ENCODE measurements at regions not wholly inside any gene's neighbourhood (a gene's known extent, or its start where the extent isn't known, plus 50 kb on each side); places are given as distances from the start of the nearest gene placed in this dataset.

DNA sequence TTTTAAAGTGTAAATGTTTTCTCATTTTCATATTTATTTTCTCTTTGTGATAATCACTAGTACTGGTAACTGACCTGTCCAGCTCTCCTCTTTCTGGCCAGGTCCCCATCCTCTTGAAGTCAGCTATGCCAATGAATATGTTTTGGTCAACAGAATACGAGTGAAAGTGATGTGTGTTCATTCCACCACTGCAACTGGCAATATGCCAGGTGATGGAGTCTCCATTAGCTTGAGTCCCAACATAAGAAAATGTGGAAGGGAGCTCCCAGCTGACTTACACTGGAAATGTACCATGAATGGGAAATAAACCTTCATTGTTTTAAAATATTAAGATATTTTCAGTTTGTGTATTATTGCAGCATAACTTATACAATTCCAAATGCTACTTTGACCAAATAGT, 75.8 kb downstream of the CCDC34 start:
- H3K4me3 ChIP-seq (ENCODE audit: low read length) = no peak overlapping the region
- DNase-seq (ENCODE audit: low read depth) = no peak
- TF ChIP-seq CTCF (conservative IDR thresholded peaks at IDR 0.05; ENCODE audit: low read depth, low read length) = no peak

DNA sequence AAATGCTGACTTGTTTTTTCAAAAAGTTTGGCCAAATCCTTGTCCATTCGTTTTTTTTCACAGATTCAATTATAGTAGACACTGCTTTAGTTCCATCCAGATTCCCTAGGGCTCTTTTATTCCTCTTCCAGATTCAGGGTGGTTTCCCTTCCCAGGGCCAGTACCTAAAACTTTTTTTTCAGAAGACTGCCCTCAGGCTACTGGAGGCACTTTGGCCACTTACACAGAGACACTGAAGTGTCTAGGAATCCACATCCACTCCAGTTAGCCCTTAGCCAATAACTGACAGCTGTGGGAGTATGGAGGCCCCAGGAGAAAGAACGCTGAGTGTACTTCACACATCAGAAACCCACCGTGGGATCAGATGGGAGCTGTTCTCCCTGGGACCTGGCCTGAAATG, 77.3 kb downstream of the CCDC34 start:
- no peak for DNase-seq (ENCODE audit: low read depth)
- no peak for TF ChIP-seq CTCF (conservative IDR thresholded peaks at IDR 0.05; ENCODE audit: low read depth, low read length)
- no peak overlapping the region for H3K4me3 ChIP-seq (ENCODE audit: low read length)

GRCh38 chr11:27282806-27283205, 80.2 kb downstream of the CCDC34 start:
- no peak for TF ChIP-seq CTCF (conservative IDR thresholded peaks at IDR 0.05; ENCODE audit: low read depth, low read length)
- DNase-seq (ENCODE audit: low read depth) = no peak
- H3K4me3 ChIP-seq (ENCODE audit: low read length) = no peak overlapping the region

GRCh38 chr11:27281740-27282590, 81.0 kb downstream of the CCDC34 start:
- H3K4me3 ChIP-seq (ENCODE audit: low read length) = no peak overlapping the region
- TF ChIP-seq CTCF (conservative IDR thresholded peaks at IDR 0.05; ENCODE audit: low read depth, low read length) = no peak
- no peak for DNase-seq (ENCODE audit: low read depth)

- no peak for TF ChIP-seq CTCF (conservative IDR thresholded peaks at IDR 0.05; ENCODE audit: low read depth, low read length)
- H3K4me3 ChIP-seq (ENCODE audit: low read length) = no peak overlapping the region
- no peak for DNase-seq (ENCODE audit: low read depth)
Measured at GRCh38 chr11:27281276-27281675, 81.7 kb downstream of the CCDC34 start.

DNA sequence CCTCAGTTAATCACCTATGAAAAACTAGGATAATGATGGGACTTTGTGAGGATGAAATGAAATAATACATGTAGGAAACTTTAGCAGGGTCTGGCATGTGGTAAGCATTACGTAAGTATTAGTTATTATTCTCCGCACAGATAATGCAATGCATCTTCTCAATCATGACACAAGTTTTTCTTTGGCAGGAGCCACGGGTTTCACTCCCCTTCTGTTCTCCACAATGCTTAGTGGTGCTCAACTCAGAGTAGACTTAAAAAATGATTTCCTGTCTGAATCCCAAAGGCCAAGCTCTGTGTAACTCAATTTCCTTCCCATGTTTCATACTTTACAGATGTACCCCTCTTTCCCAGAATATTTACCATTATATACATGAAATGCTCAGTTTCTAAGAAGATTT, 82.9 kb downstream of the CCDC34 start:
- H3K4me3 ChIP-seq (ENCODE audit: low read length) = no peak overlapping the region
- no peak for TF ChIP-seq CTCF (conservative IDR thresholded peaks at IDR 0.05; ENCODE audit: low read depth, low read length)
- no peak for DNase-seq (ENCODE audit: low read depth)

DNA sequence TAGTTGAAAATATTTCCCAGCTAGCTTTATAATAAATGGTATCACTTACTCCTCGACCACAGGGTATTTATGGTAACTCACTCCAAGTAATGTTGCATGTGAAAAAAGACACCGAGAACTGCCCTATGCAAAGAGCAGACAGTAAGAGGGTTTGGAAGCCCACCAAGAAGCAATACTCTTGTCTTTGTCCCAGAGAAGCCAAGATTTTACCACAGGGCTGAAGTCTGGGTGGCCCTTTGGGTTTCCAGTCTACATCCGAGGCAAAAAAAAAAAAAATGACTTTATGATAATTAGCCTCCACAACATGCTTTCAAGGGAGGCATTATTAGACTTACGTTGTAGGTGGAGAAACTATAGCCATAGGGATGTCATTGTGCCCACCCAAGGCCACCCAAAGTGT, 83.6 kb downstream of the CCDC34 start:
- TF ChIP-seq CTCF (conservative IDR thresholded peaks at IDR 0.05; ENCODE audit: low read depth, low read length) = no peak
- H3K4me3 ChIP-seq (ENCODE audit: low read length) = no peak overlapping the region
- no peak for DNase-seq (ENCODE audit: low read depth)
